Stimulated activated naive CD8-positive, alpha-beta T cell treated with anti-CD3 and anti-CD28 coated beads, Interleukin-15, amount 100 ng/mL, for 72 hours (primary cell): ENCODE measurements at regions not wholly inside any gene's neighbourhood (a gene's known extent, or its start where the extent isn't known, plus 50 kb on each side); places are given as distances from the start of the nearest gene placed in this dataset.
"Not testable (repeated sequence)": the region's sequence is repeated elsewhere in the genome, so short reads cannot be mapped to it uniquely, and the experiment has no call there.

Experiments
- ATAC-seq: fragments of 150-1000 bp; cut with Tn5 transposase; 2 replicates; pipeline ENCODE4 v1.10.0; 2021; ENCODE audit warnings: mild to moderate bottlenecking, moderate library complexity
- DNase-seq, 2 donors: peaks; one replicate each; pipeline ENCODE4 v3.0.0; 2021 to 2022
- H3K27ac Mint-ChIP-seq, 2 donors: one replicate each; pipeline ENCODE4 v1.8.0; 2022; ENCODE audit warnings: mild to moderate bottlenecking in 2 of 2, mixed read lengths in 2 of 2, moderate library complexity in 2 of 2
- H3K27me3 Mint-ChIP-seq: one replicate; pipeline ENCODE4 v1.8.0; 2022; ENCODE audit warnings: mixed read lengths
- H3K4me1 Mint-ChIP-seq: one replicate; pipeline ENCODE4 v1.8.0; 2022; ENCODE audit warnings: mild to moderate bottlenecking, mixed read lengths
- H3K4me3 Mint-ChIP-seq, 2 donors: one replicate each; pipeline ENCODE4 v1.8.0; 2022; ENCODE audit warnings: mild to moderate bottlenecking in 2 of 2, mixed read lengths in 2 of 2, moderate library complexity in 1 of 2
- H3K9me3 Mint-ChIP-seq, 2 donors: one replicate each; pipeline ENCODE4 v1.8.0; 2022; ENCODE audit warnings: mixed read lengths in 2 of 2

- no peaks in the 10 kb centered on the region for H3K27me3 Mint-ChIP-seq
- H3K4me1 Mint-ChIP-seq, result peaks cover 9% of the 10 kb centered on the region
- no peaks in the 10 kb centered on the region for H3K9me3 Mint-ChIP-seq
- DNase-seq (no peak), ATAC-seq (no peak)
- H3K27ac Mint-ChIP-seq, result no peak overlapping the region
- H3K4me3 Mint-ChIP-seq, result no peak overlapping the region
Measured at GRCh38 chr11:57871231-57871630, 109.6 kb downstream of the CTNND1 start.

GRCh38 chr11:57873196-57873911 is 111.8 kb downstream of the CTNND1 start:
- ATAC-seq, result no peak
- no peak for DNase-seq
- peaks cover 9% of the 10 kb centered on the region for H3K4me1 Mint-ChIP-seq
- no peaks in the 10 kb centered on the region for H3K27me3 Mint-ChIP-seq
- no peak overlapping the region for H3K27ac Mint-ChIP-seq
- H3K9me3 Mint-ChIP-seq, result no peaks in the 10 kb centered on the region
- H3K4me3 Mint-ChIP-seq, result no peak overlapping the region

- H3K4me3 Mint-ChIP-seq, result no peak overlapping the region
- no peaks in the 10 kb centered on the region for H3K27me3 Mint-ChIP-seq
- ATAC-seq (no peak), DNase-seq (no peak)
- H3K4me1 Mint-ChIP-seq, result peaks cover 9% of the 10 kb centered on the region
- no peak overlapping the region for H3K27ac Mint-ChIP-seq
- H3K9me3 Mint-ChIP-seq, result no peaks in the 10 kb centered on the region
Measured at GRCh38 chr11:57874981-57875380, 113.4 kb downstream of the CTNND1 start.

- Mint-ChIP-seq H3K27me3 (no peaks in the 10 kb centered on the region), H3K9me3 (no peaks in the 10 kb centered on the region), H3K4me1 (peaks cover 7% of the 10 kb centered on the region), H3K27ac (peak overlapping the region in 1 of 2 donors; percentile 62), H3K4me3 (no peak overlapping the region)
- DNase-seq, result no peak
- ATAC-seq, result no peak
Measured at GRCh38 chr11:57881647-57882046, 120.0 kb downstream of the CTNND1 start.

GRCh38 chr11:57883630-57884029 is 122.0 kb downstream of the CTNND1 start:
- Mint-ChIP-seq H3K4me1 (peaks cover 7% of the 10 kb centered on the region), H3K4me3 (no peak overlapping the region), H3K27me3 (no peaks in the 10 kb centered on the region), H3K9me3 (no peaks in the 10 kb centered on the region), H3K27ac (no peak overlapping the region)
- ATAC-seq (no peak), DNase-seq (no peak)

- Mint-ChIP-seq H3K27ac (no peak overlapping the region), H3K4me1 (peaks cover 7% of the 10 kb centered on the region), H3K9me3 (no peaks in the 10 kb centered on the region), H3K4me3 (no peak overlapping the region), H3K27me3 (no peaks in the 10 kb centered on the region)
- DNase-seq (no peak), ATAC-seq (no peak)
Measured at GRCh38 chr11:57885298-57886050, 123.9 kb downstream of the CTNND1 start.

GRCh38 chr11:57888386-57888785 is 126.8 kb downstream of the CTNND1 start:
- Mint-ChIP-seq H3K9me3 (no peaks in the 10 kb centered on the region), H3K27me3 (no peaks in the 10 kb centered on the region), H3K4me3 (no peak overlapping the region), H3K4me1 (no peaks in the 10 kb centered on the region), H3K27ac (no peak overlapping the region)
- no peak for ATAC-seq
- no peak for DNase-seq

GRCh38 chr11:57890521-57890920 is 128.9 kb downstream of the CTNND1 start:
- no peaks in the 10 kb centered on the region for H3K4me1 Mint-ChIP-seq
- H3K27ac Mint-ChIP-seq, result no peak overlapping the region
- peaks cover 0 to 5% of the 10 kb centered on the region in 2 donors for H3K9me3 Mint-ChIP-seq
- no peak overlapping the region for H3K4me3 Mint-ChIP-seq
- DNase-seq (no peak), ATAC-seq (no peak)
- no peaks in the 10 kb centered on the region for H3K27me3 Mint-ChIP-seq

GRCh38 chr11:57893200-57893599 is 130.5 kb upstream of the OR9Q1 start:
- not testable (repeated sequence) for H3K27me3 Mint-ChIP-seq

GRCh38 chr11:57896361-57897145 is 127.1 kb upstream of the OR9Q1 start:
- ATAC-seq (no peak), DNase-seq (no peak)
- Mint-ChIP-seq H3K27me3 (no peaks in the 10 kb centered on the region), H3K27ac (no peak overlapping the region), H3K4me1 (no peaks in the 10 kb centered on the region), H3K4me3 (no peak overlapping the region), H3K9me3 (peaks cover 0 to 5% of the 10 kb centered on the region in 2 donors)

More at GRCh38 chr11:57893200-57893599, 130.5 kb upstream of the OR9Q1 start:
- DNase-seq, ATAC-seq, H3K27ac Mint-ChIP-seq, H3K4me3 Mint-ChIP-seq, H3K4me1 Mint-ChIP-seq, H3K9me3 Mint-ChIP-seq: not testable (repeated sequence)

GRCh38 chr11:57899378-57899777 is 124.3 kb upstream of the OR9Q1 start:
- H3K4me3 Mint-ChIP-seq, result no peak overlapping the region
- H3K9me3 Mint-ChIP-seq, result peaks cover 0 to 5% of the 10 kb centered on the region in 2 donors
- H3K4me1 Mint-ChIP-seq, result peaks cover 10% of the 10 kb centered on the region
- H3K27me3 Mint-ChIP-seq, result no peaks in the 10 kb centered on the region
- no peak overlapping the region for H3K27ac Mint-ChIP-seq
- DNase-seq, result no peak
- no peak for ATAC-seq

- H3K9me3 Mint-ChIP-seq, result no peaks in the 10 kb centered on the region
- H3K4me3 Mint-ChIP-seq, result no peak overlapping the region
- H3K4me1 Mint-ChIP-seq, result peaks cover 10% of the 10 kb centered on the region
- no peaks in the 10 kb centered on the region for H3K27me3 Mint-ChIP-seq
- ATAC-seq, result no peak
- no peak overlapping the region for H3K27ac Mint-ChIP-seq
- no peak for DNase-seq
Measured at GRCh38 chr11:57900320-57900719, 123.4 kb upstream of the OR9Q1 start.

GRCh38 chr11:57901278-57901677 is 122.4 kb upstream of the OR9Q1 start:
- H3K4me1 Mint-ChIP-seq, result peaks cover 10% of the 10 kb centered on the region
- no peak overlapping the region for H3K27ac Mint-ChIP-seq
- no peaks in the 10 kb centered on the region for H3K27me3 Mint-ChIP-seq
- DNase-seq, result no peak
- no peak for ATAC-seq
- H3K4me3 Mint-ChIP-seq, result no peak overlapping the region
- H3K9me3 Mint-ChIP-seq, result no peaks in the 10 kb centered on the region

- no peak overlapping the region for H3K4me3 Mint-ChIP-seq
- H3K27ac Mint-ChIP-seq, result no peak overlapping the region
- ATAC-seq (no peak), DNase-seq (no peak)
- peaks cover 10% of the 10 kb centered on the region for H3K4me1 Mint-ChIP-seq
- H3K27me3 Mint-ChIP-seq, result no peaks in the 10 kb centered on the region
- H3K9me3 Mint-ChIP-seq, result no peaks in the 10 kb centered on the region
Measured at GRCh38 chr11:57901756-57902155, 121.9 kb upstream of the OR9Q1 start.

- ATAC-seq, result no peak
- Mint-ChIP-seq H3K4me1 (peaks cover 10% of the 10 kb centered on the region), H3K9me3 (no peaks in the 10 kb centered on the region), H3K27me3 (no peaks in the 10 kb centered on the region), H3K27ac (no peak overlapping the region), H3K4me3 (no peak overlapping the region)
- DNase-seq, result no peak
Measured at GRCh38 chr11:57903011-57903410, 120.7 kb upstream of the OR9Q1 start.
